GM12878 (cell line): ENCODE measurements at regions not wholly inside any gene's neighbourhood (a gene's known extent, or its start where the extent isn't known, plus 50 kb on each side); places are given as distances from the start of the nearest gene placed in this dataset.

Experiments used
- CREB1 ChIP-seq: IDR thresholded peaks from 2 replicates; pipeline ENCODE4 v1.6.1; 2012; ENCODE audit warnings: low read depth, mild to moderate bottlenecking, inconsistent platforms
- CTCF ChIP-seq, 3 experiments: IDR thresholded peaks in 2 of 3; conservative IDR thresholded peaks in 1 of 3; 2 replicates each; pipeline ENCODE4 v1.5.1; 2011; ENCODE audit warnings: low read depth in 3 of 3, low read length in 3 of 3, mild to moderate bottlenecking in 3 of 3, control low read depth in 2 of 3, moderate library complexity in 2 of 3, inconsistent platforms in 1 of 3, mixed read lengths in 1 of 3; ENCODE audit not compliant: control insufficient read depth in 2 of 3, insufficient read depth in 1 of 3; ENCODE audit errors: extremely low read depth in 1 of 3
- HDGF ChIP-seq: fragments of 450-650 bp; IDR thresholded peaks from 2 replicates; pipeline ENCODE4 v1.6.1; 2016; ENCODE audit warnings: antibody characterized with exemption
- SMC3 ChIP-seq: IDR thresholded peaks from 2 replicates; pipeline ENCODE4 v1.6.1; 2011; ENCODE audit warnings: low read length, improper control_type of control experiment, borderline replicate concordance
- SP1 ChIP-seq: IDR thresholded peaks from one replicate; pipeline ENCODE4 v1.6.1; 2011; ENCODE audit warnings: low read depth, low read length

- no peak for TF ChIP-seq HDGF
- TF ChIP-seq SMC3, result no peak
- no peak for TF ChIP-seq CREB1
- TF ChIP-seq SP1, result no peak
- TF ChIP-seq CTCF (IDR thresholded peaks at IDR 0.05 in 2 of 3, conservative IDR thresholded peaks at IDR 0.05 in 1 of 3; ENCODE audit: control insufficient read depth in 2 of 3, extremely low read depth in 1 of 3, insufficient read depth in 1 of 3, low read depth in 3 of 3, low read length in 3 of 3), result no peak
Observed at GRCh38 chr5:44713446-44713845, 95.3 kb upstream of the MRPS30 start.
